Activated CD8-positive, alpha-beta T cell treated with anti-CD3 and anti-CD28 coated beads for 36 hours (primary cell): ENCODE measurements at regions not wholly inside any gene's neighbourhood (a gene's known extent, or its start where the extent isn't known, plus 50 kb on each side); places are given as distances from the start of the nearest gene placed in this dataset.

Experiments
- ATAC-seq: fragments of 200-7000 bp; cut with Tn5 transposase; one replicate; pipeline ENCODE4 v1.10.0; 2021; ENCODE audit warnings: mild to moderate bottlenecking, moderate library complexity
- CTCF ChIA-PET: fragments of 350-600 bp; sonication (Branson Sonifier 250); formaldehyde crosslinking; loops from one replicate; lab custom pipeline; 2021; ENCODE audit warnings: antibody characterized with exemption; lab: Charles Lee
- POLR2A ChIA-PET: fragments of 350-600 bp; sonication (Branson Sonifier 250); formaldehyde crosslinking; loops from one replicate; lab custom pipeline; 2021; ENCODE audit warnings: antibody characterized with exemption; lab: Charles Lee
- DNase-seq: peaks from one replicate; pipeline ENCODE4 v3.0.0-alpha.2; 2020
- H3K27ac Mint-ChIP-seq: one replicate; pipeline ENCODE4 v1.8.0; 2021; ENCODE audit warnings: mild to moderate bottlenecking, mixed read lengths
- H3K27me3 Mint-ChIP-seq: one replicate; pipeline ENCODE4 v1.8.0; 2021; ENCODE audit warnings: mixed read lengths
- H3K36me3 Mint-ChIP-seq: one replicate; pipeline ENCODE4 v1.8.0; 2021; ENCODE audit warnings: low read depth, mixed read lengths
- H3K4me1 Mint-ChIP-seq: one replicate; pipeline ENCODE4 v1.8.0; 2021; ENCODE audit warnings: low read depth, mixed read lengths
- H3K4me3 Mint-ChIP-seq: one replicate; pipeline ENCODE4 v1.8.0; 2021; ENCODE audit warnings: mild to moderate bottlenecking, moderate library complexity, mixed read lengths
- H3K9me3 Mint-ChIP-seq: one replicate; pipeline ENCODE4 v1.8.0; 2021; ENCODE audit warnings: mixed read lengths
- CTCF ChIP-seq: fragments of 200-600 bp; IDR thresholded peaks from one replicate; pipeline ENCODE4 v1.8.0; 2022; ENCODE audit warnings: antibody characterized with exemption, mild to moderate bottlenecking
- intact Hi-C: fragments of 100-400 bp; cut with micrococcal nuclease; formaldehyde crosslinking; loops from one replicate; pipeline ENCODE4 v1.10.0; 2022

DNA sequence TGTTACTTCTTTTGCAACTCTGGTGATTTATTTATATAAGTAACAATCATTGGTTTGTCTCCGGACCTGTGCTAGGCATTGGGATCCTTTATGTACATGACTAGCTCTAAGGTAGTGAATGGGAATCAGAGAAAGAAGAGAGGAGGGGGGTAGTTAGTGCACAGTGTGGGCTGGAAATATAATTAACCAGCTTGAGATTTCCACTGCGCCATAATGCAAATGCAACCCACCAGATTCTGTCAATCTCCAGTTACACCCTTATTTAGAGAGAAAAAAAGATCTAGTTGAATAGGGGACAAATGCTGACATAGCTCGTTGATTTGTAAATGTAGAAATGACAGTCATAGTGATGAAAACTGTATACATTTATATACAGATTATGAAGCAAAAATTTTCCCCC, 342.2 kb upstream of the SLC30A5 start:
- H3K9me3 Mint-ChIP-seq, result no peaks in the 10 kb centered on the region
- H3K27ac Mint-ChIP-seq, result no peak overlapping the region
- DNase-seq (no peak), ATAC-seq (no peak)
- intact Hi-C loops, result no loop called here
- peaks cover 2% of the 10 kb centered on the region for H3K27me3 Mint-ChIP-seq
- ChIA-PET CTCF (no interaction called here), POLR2A (no interaction called here)
- TF ChIP-seq CTCF, result no peak
- H3K36me3 Mint-ChIP-seq, result no peaks in the 10 kb centered on the region
- peaks cover 2% of the 10 kb centered on the region for H3K4me1 Mint-ChIP-seq
- no peak overlapping the region for H3K4me3 Mint-ChIP-seq

DNA sequence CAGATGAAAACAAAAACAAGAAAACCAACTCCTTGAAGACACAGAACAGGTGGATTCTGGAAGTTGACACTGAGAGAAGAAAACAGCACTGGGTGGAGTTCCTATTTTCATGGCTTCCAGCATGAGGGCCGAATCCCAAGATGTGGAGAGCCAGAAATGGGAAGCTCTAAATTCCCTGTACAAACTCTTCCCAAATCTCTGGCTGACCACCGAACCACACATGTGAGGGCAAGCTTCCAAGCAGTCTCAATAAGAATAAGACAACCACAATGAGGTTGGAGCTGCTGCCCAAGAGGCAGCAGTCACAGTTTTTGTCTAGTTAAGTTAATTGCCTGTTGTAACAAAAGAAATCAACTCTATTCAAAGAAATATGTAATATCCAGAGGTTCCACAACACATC, 339.3 kb upstream of the SLC30A5 start:
- Mint-ChIP-seq H3K27ac (no peak overlapping the region), H3K36me3 (no peaks in the 10 kb centered on the region), H3K4me1 (peaks cover 2% of the 10 kb centered on the region), H3K4me3 (no peak overlapping the region), H3K9me3 (no peaks in the 10 kb centered on the region), H3K27me3 (no peaks in the 10 kb centered on the region)
- ChIA-PET CTCF (no interaction called here), POLR2A (no interaction called here)
- no peak for ATAC-seq
- no peak for DNase-seq
- intact Hi-C loops, result no loop called here
- TF ChIP-seq CTCF, result no peak

DNA sequence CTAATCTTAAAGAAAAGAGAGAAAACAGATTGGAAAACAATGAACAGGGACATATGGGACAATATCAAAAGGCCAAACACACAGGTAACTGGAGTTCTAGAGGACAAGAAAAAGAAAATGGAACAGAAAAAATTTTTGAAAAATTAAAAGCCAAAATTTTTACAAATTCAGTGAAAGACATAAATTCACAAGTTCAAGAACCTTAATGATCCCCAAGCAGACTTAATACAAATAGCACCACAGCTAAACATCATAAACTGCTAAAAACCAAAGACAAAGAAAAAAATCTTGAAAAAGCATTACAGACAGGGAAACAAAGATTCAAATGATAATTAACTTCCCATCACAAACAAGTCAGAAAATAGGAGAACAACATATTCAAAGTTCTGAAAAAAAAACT, 338.5 kb upstream of the SLC30A5 start:
- intact Hi-C loops, result no loop called here
- ChIA-PET CTCF (no interaction called here), POLR2A (no interaction called here)
- Mint-ChIP-seq H3K9me3 (no peaks in the 10 kb centered on the region), H3K27ac (no peak overlapping the region), H3K36me3 (no peaks in the 10 kb centered on the region), H3K4me1 (no peaks in the 10 kb centered on the region), H3K27me3 (no peaks in the 10 kb centered on the region), H3K4me3 (no peak overlapping the region)
- TF ChIP-seq CTCF, result no peak
- ATAC-seq (no peak), DNase-seq (no peak)

- H3K36me3 Mint-ChIP-seq, result no peaks in the 10 kb centered on the region
- no peak overlapping the region for H3K27ac Mint-ChIP-seq
- no peak overlapping the region for H3K4me3 Mint-ChIP-seq
- ATAC-seq (no peak), DNase-seq (no peak)
- no peaks in the 10 kb centered on the region for H3K4me1 Mint-ChIP-seq
- intact Hi-C loops, result no loop called here
- no peak for TF ChIP-seq CTCF
- H3K9me3 Mint-ChIP-seq, result no peaks in the 10 kb centered on the region
- no peaks in the 10 kb centered on the region for H3K27me3 Mint-ChIP-seq
- POLR2A ChIA-PET, result no interaction called here
- CTCF ChIA-PET, result no interaction called here
These were observed 336.8 kb upstream of the SLC30A5 start for GRCh38 chr5:68757006-68757405.

DNA sequence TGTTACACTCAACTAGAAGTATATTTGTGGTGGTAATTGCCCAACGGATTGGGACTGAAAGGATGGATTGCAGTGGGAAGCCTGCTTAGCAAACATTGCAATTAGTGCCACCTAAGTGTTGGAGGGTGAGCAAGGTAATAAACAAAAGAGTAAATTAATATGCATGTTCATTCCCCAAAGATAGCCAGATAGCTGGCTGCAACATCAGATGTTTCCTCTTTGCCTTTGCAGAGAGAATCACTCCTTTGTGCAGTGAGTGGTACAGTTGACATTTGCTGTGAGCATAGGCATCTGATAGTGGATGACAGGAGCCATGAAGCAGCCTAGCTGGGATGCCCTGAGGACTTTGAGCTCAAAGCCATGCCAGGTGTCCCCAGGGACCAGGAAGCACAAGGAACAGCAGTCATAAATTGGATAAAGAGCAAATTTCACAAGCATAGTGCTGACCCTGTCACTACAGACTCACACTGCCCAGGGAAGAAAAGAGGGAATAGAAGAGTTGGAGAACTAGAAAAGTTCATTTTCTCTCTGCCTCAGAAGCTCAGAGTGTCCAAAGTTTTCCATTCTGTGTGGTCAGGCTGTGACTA, 336.1 kb upstream of the SLC30A5 start:
- no peak for DNase-seq
- no peak overlapping the region for H3K27ac Mint-ChIP-seq
- H3K9me3 Mint-ChIP-seq, result no peaks in the 10 kb centered on the region
- no peaks in the 10 kb centered on the region for H3K27me3 Mint-ChIP-seq
- ChIA-PET CTCF (no interaction called here), POLR2A (no interaction called here)
- ATAC-seq, result no peak
- H3K4me1 Mint-ChIP-seq, result no peaks in the 10 kb centered on the region
- no peak for TF ChIP-seq CTCF
- intact Hi-C loops, result no loop called here
- no peaks in the 10 kb centered on the region for H3K36me3 Mint-ChIP-seq
- no peak overlapping the region for H3K4me3 Mint-ChIP-seq
